K562 (cell line): ENCODE measurements at regions not wholly inside any gene's neighbourhood (a gene's known extent, or its start where the extent isn't known, plus 50 kb on each side); places are given as distances from the start of the nearest gene placed in this dataset.

ENCODE experiments used
- ATAC-seq: fragments of 200-7000 bp; cut with Tn5 transposase; 3 replicates; pipeline ENCODE4 v1.9.1; 2020; ENCODE audit warnings: moderate library complexity
- BruUV-seq: library from RNA; stranded (reverse); fragments of 400-500 nt; replicated peaks from 2 replicates; lab custom pipeline; 2021; lab: Mats Ljungman, UMichigan
- CTCF ChIA-PET: fragments of 300-600 bp; formaldehyde crosslinking; extraction: SDS; loops from one replicate; lab custom pipeline; 2021; ENCODE audit warnings: low intra/inter-chr PET ratio; lab: Yijun Ruan, JAX
- POLR2A ChIA-PET: fragments of 300-600, 350-650 bp; sonication (Branson Sonifier 250); formaldehyde crosslinking; extraction: SDS; loops from one replicate; lab custom pipeline; 2021; ENCODE audit warnings: antibody characterized with exemption, inconsistent platforms; lab: Yijun Ruan, JAX
- DNase-seq, 4 experiments: peaks; one replicate each; pipeline versions ENCODE4 v3.0.0 to v3.0.0-alpha.2; 2011 to 2018; ENCODE audit warnings: low spot score in 3 of 4, mixed read lengths in 3 of 4; ENCODE audit errors: extremely low read depth in 1 of 4
- FAIRE-seq: peaks from 2 replicates; lab custom pipeline; 2011; peaks lifted over from hg19 to GRCh38; lab: Jason Lieb, UNC
- H2AFZ ChIP-seq: 2 replicates; pipeline ENCODE4 v1.6.0; 2011; ENCODE audit warnings: low read depth, low read length, control low read depth, inconsistent platforms
- H3K27ac ChIP-seq: fragments of 200-600 bp; 3 replicates; pipeline ENCODE4 v1.8.0; 2011; ENCODE audit warnings: low read depth, mild to moderate bottlenecking, control low read depth, inconsistent platforms, low read length, moderate library complexity, mixed read lengths; ENCODE audit errors: extremely low read depth
- H3K27me3 ChIP-seq, 2 experiments: fragments of 300-600 bp in 1 of 2; 2 replicates in 1 of 2; 3 replicates in 1 of 2; pipeline versions ENCODE4 v1.6.0 to v1.8.0; 2011; ENCODE audit warnings: inconsistent platforms in 2 of 2, low read length in 2 of 2, mild to moderate bottlenecking in 1 of 2, mixed read lengths in 1 of 2, moderate library complexity in 1 of 2; ENCODE audit not compliant: control insufficient read depth in 2 of 2, insufficient read depth in 2 of 2
- H3K36me3 ChIP-seq: fragments of 300-600 bp; 3 replicates; pipeline ENCODE4 v1.8.0; 2011; ENCODE audit warnings: mild to moderate bottlenecking, low read length, inconsistent platforms; ENCODE audit not compliant: control insufficient read depth, insufficient read depth
- H3K4me1 ChIP-seq, 2 experiments: fragments of 200-600 bp in 1 of 2; replicated peaks in 1 of 2; 2 replicates in 1 of 2; 3 replicates in 1 of 2; pipeline versions ENCODE4 v1.5.1 to v1.8.0; 2011; ENCODE audit warnings: inconsistent platforms in 2 of 2, low read length in 2 of 2, mild to moderate bottlenecking in 1 of 2, mixed read lengths in 1 of 2, moderate library complexity in 1 of 2; ENCODE audit not compliant: control insufficient read depth in 2 of 2, insufficient read depth in 2 of 2
- H3K4me2 ChIP-seq: 2 replicates; pipeline ENCODE4 v1.6.1; 2011; ENCODE audit warnings: low read length, control low read depth, inconsistent platforms, mixed read lengths; ENCODE audit not compliant: insufficient read depth
- H3K4me3 ChIP-seq: fragments of 200-600 bp; sonication (generic), shearing (Covaris generic); 2 replicates; pipeline ENCODE4 v1.5.1; 2016; ENCODE audit warnings: control low read depth, inconsistent platforms
- H3K79me2 ChIP-seq: fragments of 200-600 bp; 3 replicates; pipeline ENCODE4 v1.8.0; 2011; ENCODE audit warnings: low read length, inconsistent platforms; ENCODE audit not compliant: control insufficient read depth, insufficient read depth
- H3K9ac ChIP-seq, 2 experiments: 2 replicates each; pipeline versions ENCODE4 v1.6.0 to v1.6.1; 2011; ENCODE audit warnings: low read depth in 2 of 2, low read length in 2 of 2, control low read depth in 1 of 2, inconsistent platforms in 1 of 2, mild to moderate bottlenecking in 1 of 2, mixed read lengths in 1 of 2; ENCODE audit not compliant: insufficient read depth in 1 of 2
- H3K9me1 ChIP-seq: one replicate; pipeline ENCODE4 v1.6.0; 2011; ENCODE audit warnings: inconsistent platforms, mild to moderate bottlenecking, low read length, moderate library complexity; ENCODE audit not compliant: control insufficient read depth, insufficient read depth
- H3K9me3 ChIP-seq: replicated peaks from 2 replicates; pipeline ENCODE4 v1.5.1; 2011; ENCODE audit warnings: low read depth, low read length, inconsistent platforms; ENCODE audit not compliant: control insufficient read depth, insufficient read depth
- H4K20me1 ChIP-seq: replicated peaks from 2 replicates; pipeline ENCODE4 v1.6.1; 2011; ENCODE audit warnings: low read length, inconsistent platforms, mixed read lengths; ENCODE audit not compliant: control insufficient read depth, insufficient read depth
- BRD4 ChIP-seq: fragments of 200-600 bp; sonication (generic); IDR thresholded peaks from 2 replicates; pipeline ENCODE4 v1.6.1; 2017; ENCODE audit warnings: inconsistent platforms
- E2F4 ChIP-seq: sonication (generic); formaldehyde crosslinking; IDR thresholded peaks from 2 replicates; pipeline ENCODE4 v1.8.0; 2022; ENCODE audit warnings: mild to moderate bottlenecking, low read depth, missing genetic modification reagents
- GATAD2B ChIP-seq: fragments of 450-650 bp; IDR thresholded peaks from 2 replicates; pipeline ENCODE4 v1.6.1; 2017; ENCODE audit warnings: mild to moderate bottlenecking, borderline replicate concordance
- HOXB6 ChIP-seq: fragments of 250-450 bp; sonication (Bioruptor Pico); IDR thresholded peaks from 2 replicates; pipeline ENCODE4 v1.5.1; 2022; ENCODE audit warnings: mild to moderate bottlenecking, borderline replicate concordance
- RBM15 ChIP-seq: fragments of 200-400 bp; formaldehyde crosslinking; IDR thresholded peaks from 2 replicates; pipeline ENCODE4 v1.6.1; 2018; ENCODE audit warnings: mild to moderate bottlenecking, low read length, moderate library complexity; ENCODE audit not compliant: insufficient read depth
- SAP30 ChIP-seq: fragments of 200-600 bp; sonication (generic); IDR thresholded peaks from 2 replicates; pipeline ENCODE4 v1.6.1; 2012; ENCODE audit warnings: borderline replicate concordance, low read depth, mild to moderate bottlenecking, moderate library complexity, low read length, control low read depth, inconsistent platforms; ENCODE audit not compliant: insufficient read depth, poor library complexity, severe bottlenecking
- STAT5B ChIP-seq: fragments of 250-450 bp; sonication (Bioruptor Pico); IDR thresholded peaks from 2 replicates; pipeline ENCODE4 v1.8.0; 2021; ENCODE audit warnings: mild to moderate bottlenecking, inconsistent platforms
- ZNF609 ChIP-seq: sonication (generic); formaldehyde crosslinking; IDR thresholded peaks from 2 replicates; pipeline ENCODE4 v1.8.1; 2023; ENCODE audit warnings: missing genetic modification reagents, mild to moderate bottlenecking, borderline replicate concordance
- WGBS: fragments of 100-300 bp; shearing (Covaris generic); methylation state at CpG from one replicate; pipeline ENCODE4 v1.1.6; 2016; ENCODE audit warnings: low coverage, mixed read lengths; ENCODE audit not compliant: insufficient coverage; ENCODE audit errors: missing lambda C conversion rate; 5-methylcytosine and 5-hydroxymethylcytosine counted together
- in situ Hi-C: fragments of 300-500 bp; cut with MboI; formaldehyde crosslinking; loops from 4 replicates; pipeline ENCODE4 v1.15.0; 2018; ENCODE audit warnings: inconsistent platforms, mixed read lengths
- intact Hi-C: fragments of 100-400 bp; cut with micrococcal nuclease; formaldehyde crosslinking; loops from 2 replicates; pipeline ENCODE4 v1.14.2; 2022

GRCh38 chr5:96173366-96173765 is 211.7 kb upstream of the ELL2 start:
- TF ChIP-seq E2F4 (no peak), GATAD2B (no peak), HOXB6 (CRISPR knock-in tag) (no peak), RBM15 (no peak)
- FAIRE-seq (no peak), DNase-seq (no peak), ATAC-seq (no peak)
- intact Hi-C loops, result loop anchor here (10.0 kb wide), 1 partner anchor 161 kb away; no protein-coding TSS in a partner anchor
- WGBS, result 17% methylated on average over 1 of the region's 1 CpG
- no peak overlapping the region for H3K4me2 ChIP-seq
- no peaks in the 10 kb centered on the region for H3K79me2 ChIP-seq
- H3K27ac ChIP-seq, result no peak overlapping the region
- in situ Hi-C loops, result no loop called here
- CTCF ChIA-PET, result no interaction called here
- no peaks in the 10 kb centered on the region; a peak in 1 of 5 replicates for H3K4me1 ChIP-seq
- peaks cover 8 to 18% of the 10 kb centered on the region in 2 experiments; a peak in 3 of 5 replicates for H3K27me3 ChIP-seq
- no peak overlapping the region for H2AFZ ChIP-seq
- no peaks in the 10 kb centered on the region for H3K36me3 ChIP-seq
- POLR2A ChIA-PET, result no interaction called here
- H3K9ac ChIP-seq, result no peak overlapping the region
- H3K9me3 ChIP-seq, result no peaks in the 10 kb centered on the region
- H4K20me1 ChIP-seq, result no peaks in the 10 kb centered on the region
- BruUV-seq, result no TSS peak
- no peak overlapping the region for H3K4me3 ChIP-seq
- no peaks in the 10 kb centered on the region for H3K9me1 ChIP-seq

- CTCF ChIA-PET, result no interaction called here
- H3K27ac ChIP-seq, result no peak overlapping the region
- no peak overlapping the region for H2AFZ ChIP-seq
- H3K9me3 ChIP-seq, result no peaks in the 10 kb centered on the region
- no peaks in the 10 kb centered on the region for H3K9me1 ChIP-seq
- intact Hi-C loops (loop anchor here (10.0 kb wide), 1 partner anchor 162 kb away; no protein-coding TSS in a partner anchor), in situ Hi-C loops (no loop called here)
- DNase-seq, result no peak
- ATAC-seq, result no peak
- H3K9ac ChIP-seq, result no peak overlapping the region
- 3% methylated on average over 2 of the region's 2 CpGs for WGBS
- no peaks in the 10 kb centered on the region; a peak in 1 of 5 replicates for H3K4me1 ChIP-seq
- no peaks in the 10 kb centered on the region for H3K79me2 ChIP-seq
- H3K27me3 ChIP-seq, result peaks cover 8 to 18% of the 10 kb centered on the region in 2 experiments; a peak in 3 of 5 replicates
- POLR2A ChIA-PET, result no interaction called here
- BruUV-seq, result no TSS peak
- H3K36me3 ChIP-seq, result no peaks in the 10 kb centered on the region
- no peak overlapping the region for H3K4me2 ChIP-seq
- no peak overlapping the region for H3K4me3 ChIP-seq
- H4K20me1 ChIP-seq, result no peaks in the 10 kb centered on the region
- no peak for FAIRE-seq
- TF ChIP-seq ZNF609 (CRISPR knock-in tag) (no peak), SAP30 (no peak), E2F4 (no peak), BRD4 (no peak), STAT5B (no peak)
Observed at GRCh38 chr5:96172436-96172835, 210.8 kb upstream of the ELL2 start.
